ENCODE measurements at regions not wholly inside any gene's neighbourhood (a gene's known extent, or its start where the extent isn't known, plus 50 kb on each side); places are given as distances from the start of the nearest gene placed in this dataset.

DNA sequence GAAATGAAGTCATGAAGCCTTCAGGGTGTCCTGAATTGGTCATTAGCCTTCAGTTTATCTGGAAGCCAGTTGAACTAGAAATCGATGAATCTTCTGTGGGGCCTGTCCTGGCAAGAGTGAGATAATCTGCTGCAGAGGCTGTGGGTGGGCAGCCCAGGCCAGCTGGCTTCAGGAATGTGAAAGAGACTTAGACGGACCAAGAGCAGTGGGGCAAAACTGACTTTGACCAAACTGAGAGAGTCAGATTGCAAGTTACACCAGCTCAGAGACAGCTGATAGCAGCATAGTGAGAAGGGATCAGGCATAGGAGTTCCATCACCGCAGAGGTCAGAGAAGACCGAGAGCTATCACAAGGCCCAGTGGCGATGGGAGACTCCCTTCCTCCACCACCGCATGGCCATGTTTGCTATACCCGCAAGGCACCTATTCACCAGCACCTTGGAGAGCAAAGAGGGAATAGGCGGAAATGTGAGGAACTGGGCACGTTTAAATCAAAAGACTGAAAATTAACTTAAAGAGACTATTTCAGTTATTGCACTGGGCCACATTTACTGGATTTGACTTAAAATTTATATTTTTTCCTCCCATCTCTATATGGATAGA, 50.0 kb upstream of the GLIS3 start:
- in situ Hi-C loops (cut with MboI; ENCODE audit: low pct_unique_long_range_greater_than_20kb, low sequenced_read_pairs, unreplicated experiment), result loop anchor here (25.0 kb wide), 2 partner anchors 613 to 1488 kb away; no protein-coding TSS in a partner anchor
- DNase-seq (ENCODE audit: low spot score), result no peak
- TF ChIP-seq, protein P1, sequence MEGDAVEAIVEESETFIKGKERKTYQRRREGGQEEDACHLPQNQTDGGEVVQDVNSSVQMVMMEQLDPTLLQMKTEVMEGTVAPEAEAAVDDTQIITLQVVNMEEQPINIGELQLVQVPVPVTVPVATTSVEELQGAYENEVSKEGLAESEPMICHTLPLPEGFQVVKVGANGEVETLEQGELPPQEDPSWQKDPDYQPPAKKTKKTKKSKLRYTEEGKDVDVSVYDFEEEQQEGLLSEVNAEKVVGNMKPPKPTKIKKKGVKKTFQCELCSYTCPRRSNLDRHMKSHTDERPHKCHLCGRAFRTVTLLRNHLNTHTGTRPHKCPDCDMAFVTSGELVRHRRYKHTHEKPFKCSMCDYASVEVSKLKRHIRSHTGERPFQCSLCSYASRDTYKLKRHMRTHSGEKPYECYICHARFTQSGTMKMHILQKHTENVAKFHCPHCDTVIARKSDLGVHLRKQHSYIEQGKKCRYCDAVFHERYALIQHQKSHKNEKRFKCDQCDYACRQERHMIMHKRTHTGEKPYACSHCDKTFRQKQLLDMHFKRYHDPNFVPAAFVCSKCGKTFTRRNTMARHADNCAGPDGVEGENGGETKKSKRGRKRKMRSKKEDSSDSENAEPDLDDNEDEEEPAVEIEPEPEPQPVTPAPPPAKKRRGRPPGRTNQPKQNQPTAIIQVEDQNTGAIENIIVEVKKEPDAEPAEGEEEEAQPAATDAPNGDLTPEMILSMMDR (IDR thresholded peaks at IDR 0.05; ENCODE audit: extremely low read depth, insufficient read depth, missing control alignments), result no peak

All from GM13977 (cell line).